Subcutaneous abdominal adipose tissue (tissue), 5 donors: ENCODE measurements at regions not wholly inside any gene's neighbourhood (a gene's known extent, or its start where the extent isn't known, plus 50 kb on each side); places are given as distances from the start of the nearest gene placed in this dataset.

Experiments
- H3K27ac ChIP-seq: one replicate; pipeline ENCODE4 v1.7.0; 2013; ENCODE audit warnings: low read depth, mild to moderate bottlenecking, inconsistent platforms, low read length, moderate library complexity
- H3K27me3 ChIP-seq, 5 donors: one replicate each; pipeline ENCODE4 v1.7.0; 2013; ENCODE audit warnings: low read length in 5 of 5, inconsistent platforms in 1 of 5; ENCODE audit not compliant: control insufficient read depth in 5 of 5, insufficient read depth in 4 of 5
- H3K36me3 ChIP-seq, 5 donors: one replicate each; pipeline ENCODE4 v1.7.0; 2013; ENCODE audit warnings: low read length in 5 of 5; ENCODE audit not compliant: control insufficient read depth in 5 of 5, insufficient read depth in 5 of 5
- H3K4me1 ChIP-seq, 5 donors: one replicate each; pipeline ENCODE4 v1.7.0; 2013; ENCODE audit warnings: low read length in 5 of 5, mild to moderate bottlenecking in 3 of 5, moderate library complexity in 1 of 5; ENCODE audit not compliant: control insufficient read depth in 5 of 5, insufficient read depth in 5 of 5
- H3K4me3 ChIP-seq, 5 donors: one replicate each; pipeline ENCODE4 v1.7.0; 2013; ENCODE audit warnings: low read length in 5 of 5, low read depth in 1 of 5
- H3K9ac ChIP-seq, 5 donors: one replicate each; pipeline ENCODE4 v1.7.0; 2013; ENCODE audit warnings: low read length in 5 of 5, mild to moderate bottlenecking in 4 of 5, moderate library complexity in 3 of 5
- H3K9me3 ChIP-seq, 5 donors: one replicate each; pipeline ENCODE4 v1.7.0; 2013; ENCODE audit warnings: low read length in 5 of 5; ENCODE audit not compliant: control insufficient read depth in 5 of 5
- donor health status: healthy.
- donor health status: healthy.
- donor health status: healthy.
- donor health status: healthy.
- donor health status: healthy.

GRCh38 chr2:61690078-61690596 lies 152.0 kb upstream of the XPO1 start:
- Histone ChIP-seq H3K4me1 (peaks cover 0 to 13% (median 11%) of the 10 kb centered on the region in 5 donors), H3K27ac (no peak overlapping the region), H3K9me3 (no peaks in the 10 kb centered on the region), H3K4me3 (no peak overlapping the region), H3K27me3 (no peaks in the 10 kb centered on the region), H3K36me3 (no peaks in the 10 kb centered on the region), H3K9ac (no peak overlapping the region)

GRCh38 chr2:61689568-61689967 lies 151.4 kb upstream of the XPO1 start:
- H3K9me3 ChIP-seq: no peaks in the 10 kb centered on the region
- H3K36me3 ChIP-seq: no peaks in the 10 kb centered on the region
- no peak overlapping the region for H3K27ac ChIP-seq
- no peak overlapping the region for H3K4me3 ChIP-seq
- H3K27me3 ChIP-seq: no peaks in the 10 kb centered on the region
- H3K9ac ChIP-seq: no peak overlapping the region
- H3K4me1 ChIP-seq: peaks cover 0 to 9% (median 8%) of the 10 kb centered on the region in 5 donors

- H3K27me3 ChIP-seq: no peaks in the 10 kb centered on the region
- H3K36me3 ChIP-seq: no peaks in the 10 kb centered on the region
- no peak overlapping the region for H3K27ac ChIP-seq
- H3K9ac ChIP-seq: no peak overlapping the region
- peaks cover 0 to under 1% (median 0%) of the 10 kb centered on the region in 5 donors for H3K4me1 ChIP-seq
- H3K4me3 ChIP-seq: no peak overlapping the region
- H3K9me3 ChIP-seq: no peaks in the 10 kb centered on the region
Observed at GRCh38 chr2:61688369-61689334, 150.5 kb upstream of the XPO1 start.

- no peaks in the 10 kb centered on the region for H3K27me3 ChIP-seq
- peaks cover 4 to 11% (median 10%) of the 10 kb centered on the region in 5 donors for H3K9me3 ChIP-seq
- no peaks in the 10 kb centered on the region for H3K36me3 ChIP-seq
- no peak overlapping the region for H3K27ac ChIP-seq
- H3K4me1 ChIP-seq: peaks cover 0 to 6% (median 0%) of the 10 kb centered on the region in 5 donors
- no peak overlapping the region for H3K4me3 ChIP-seq
- H3K9ac ChIP-seq: no peak overlapping the region
Observed at GRCh38 chr2:61679096-61679495, 140.9 kb upstream of the XPO1 start.

GRCh38 chr2:61677942-61678341 lies 139.8 kb upstream of the XPO1 start:
- Histone ChIP-seq H3K4me3 (no peak overlapping the region), H3K27me3 (no peaks in the 10 kb centered on the region), H3K9me3 (peaks cover 4 to 11% (median 10%) of the 10 kb centered on the region in 5 donors), H3K9ac (no peak overlapping the region), H3K36me3 (no peaks in the 10 kb centered on the region), H3K27ac (no peak overlapping the region), H3K4me1 (peaks cover 0 to 6% (median 0%) of the 10 kb centered on the region in 5 donors)

- H3K9me3 ChIP-seq: peaks cover 4 to 11% (median 10%) of the 10 kb centered on the region in 5 donors
- H3K4me3 ChIP-seq: no peak overlapping the region
- H3K9ac ChIP-seq: no peak overlapping the region
- H3K27ac ChIP-seq: no peak overlapping the region
- H3K27me3 ChIP-seq: no peaks in the 10 kb centered on the region
- H3K4me1 ChIP-seq: peaks cover 0 to 6% (median 0%) of the 10 kb centered on the region in 5 donors
- H3K36me3 ChIP-seq: no peaks in the 10 kb centered on the region
Observed at GRCh38 chr2:61677306-61677705, 139.2 kb upstream of the XPO1 start.

GRCh38 chr2:61675204-61675603 lies 137.0 kb upstream of the XPO1 start:
- H3K9ac ChIP-seq: no peak overlapping the region

GRCh38 chr2:61671561-61672315 lies 133.6 kb upstream of the XPO1 start:
- peak overlapping the region; percentile 100 for H3K27ac ChIP-seq
- no peaks in the 10 kb centered on the region for H3K27me3 ChIP-seq
- peaks cover 2 to 28% (median 18%) of the 10 kb centered on the region in 5 donors for H3K4me1 ChIP-seq
- H3K9me3 ChIP-seq: peaks cover 4 to 11% (median 7%) of the 10 kb centered on the region in 5 donors
- H3K4me3 ChIP-seq: peak overlapping the region in 3 of 5 donors; percentile 38 to 59 (median 59)
- H3K36me3 ChIP-seq: no peaks in the 10 kb centered on the region
- peak overlapping the region; percentile 68 to 99 (median 80) for H3K9ac ChIP-seq

More at GRCh38 chr2:61675204-61675603, 137.0 kb upstream of the XPO1 start:
- H3K9me3 ChIP-seq: peaks cover 4 to 11% (median 10%) of the 10 kb centered on the region in 5 donors
- peaks cover 2 to 22% (median 18%) of the 10 kb centered on the region in 5 donors for H3K4me1 ChIP-seq
- H3K27me3 ChIP-seq: no peaks in the 10 kb centered on the region
- no peak overlapping the region for H3K27ac ChIP-seq
- no peak overlapping the region for H3K4me3 ChIP-seq
- no peaks in the 10 kb centered on the region for H3K36me3 ChIP-seq

- Histone ChIP-seq H3K4me3 (peak overlapping the region; percentile 12 to 59 (median 39)), H3K9me3 (peaks cover 4 to 10% (median 7%) of the 10 kb centered on the region in 5 donors), H3K4me1 (peaks cover 2 to 30% (median 21%) of the 10 kb centered on the region in 5 donors), H3K27me3 (no peaks in the 10 kb centered on the region), H3K27ac (peak overlapping the region; percentile 100), H3K36me3 (no peaks in the 10 kb centered on the region), H3K9ac (peak overlapping the region; percentile 68 to 99 (median 80))
Observed at GRCh38 chr2:61670591-61671501, 132.7 kb upstream of the XPO1 start.
